ENCODE measurements at regions not wholly inside any gene's neighbourhood (a gene's known extent, or its start where the extent isn't known, plus 50 kb on each side); places are given as distances from the start of the nearest gene placed in this dataset.

GRCh38 chr2:129699781-129700573 is 279.5 kb upstream of the RAB6C start:
- Histone ChIP-seq H4K20me1 (ENCODE audit: low read length) (no peaks in the 10 kb centered on the region), H3K9me3 (ENCODE audit: low read length) (no peaks in the 10 kb centered on the region), H2AFZ (ENCODE audit: low read length) (no peak overlapping the region), H3K27me3 (ENCODE audit: low read length) (no peaks in the 10 kb centered on the region), H3K27ac (ENCODE audit: low read length) (no peak overlapping the region), H3K36me3 (ENCODE audit: low read depth, low read length) (no peaks in the 10 kb centered on the region), H3K4me1 (ENCODE audit: insufficient read depth, low read length) (no peaks in the 10 kb centered on the region), H3K4me3 (ENCODE audit: low read length) (no peak overlapping the region), H3K79me2 (ENCODE audit: low read length) (no peaks in the 10 kb centered on the region), H3K9ac (ENCODE audit: low read length) (no peak overlapping the region), H3K9me2 (replicated peaks; ENCODE audit: low read length) (no peaks in the 10 kb centered on the region), H3K4me2 (ENCODE audit: low read length) (no peak overlapping the region), H3F3A (ENCODE audit: low read length, unreplicated experiment) (no peaks in the 10 kb centered on the region)
- DNase-seq: no peak
- BruUV-seq (replicated peaks): no TSS peak
- POLR2A ChIA-PET (ENCODE audit: unreplicated experiment): no interaction called here
- no peak for TF ChIP-seq EZH2 (IDR thresholded peaks at IDR 0.05; ENCODE audit: low read length, unreplicated experiment)
- TF ChIP-seq CTCF (conservative IDR thresholded peaks at IDR 0.05; ENCODE audit: low read depth, low read length): no peak
- TF ChIP-seq EZH2phosphoT487 (IDR thresholded peaks at IDR 0.05; ENCODE audit: borderline replicate concordance, low read length): no peak
- CTCF ChIA-PET: no interaction called here
- no peak for ATAC-seq
- intact Hi-C loops (cut with micrococcal nuclease): no loop called here

DNA sequence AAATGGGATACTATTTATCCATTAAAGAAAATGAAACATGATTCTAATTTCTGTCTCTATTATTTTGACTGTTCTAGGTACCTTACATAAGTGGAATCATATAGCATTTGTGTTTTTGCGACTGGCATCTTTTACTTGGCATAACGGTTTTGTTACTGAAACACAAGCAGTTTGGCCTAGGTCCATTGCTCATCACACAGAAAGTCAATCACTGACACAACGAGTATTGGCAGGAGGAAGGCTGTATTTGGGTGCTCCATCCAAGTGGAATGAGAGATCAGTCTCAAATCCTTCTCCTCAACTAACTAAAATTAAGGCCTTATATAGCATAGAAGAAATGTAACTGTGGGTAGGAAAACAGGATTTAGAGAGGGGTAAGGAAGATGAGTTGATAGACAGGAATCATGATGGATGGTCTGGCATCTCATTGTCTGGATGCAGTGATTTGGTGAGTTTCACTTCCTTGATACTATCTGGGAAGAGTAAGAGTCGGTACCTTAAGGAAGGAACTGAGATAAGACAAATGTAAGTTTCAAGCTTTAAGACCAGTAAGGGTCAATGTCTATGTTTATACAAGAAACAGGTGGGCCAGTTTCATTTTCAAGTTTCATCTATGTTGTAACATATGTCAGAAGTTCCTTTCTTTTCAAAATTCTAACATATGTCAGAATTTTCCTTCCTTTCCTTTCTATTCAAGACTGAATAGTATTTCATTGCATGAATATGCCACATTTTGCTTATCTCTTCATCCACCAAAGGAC is 276.9 kb upstream of the RAB6C start:
- ATAC-seq: no peak
- ChIA-PET POLR2A (ENCODE audit: unreplicated experiment) (no interaction called here), CTCF (no interaction called here)
- Histone ChIP-seq H3K9me3 (ENCODE audit: low read length) (no peaks in the 10 kb centered on the region), H3K27me3 (ENCODE audit: low read length) (no peaks in the 10 kb centered on the region), H2AFZ (ENCODE audit: low read length) (no peak overlapping the region), H3K4me1 (ENCODE audit: insufficient read depth, low read length) (no peaks in the 10 kb centered on the region), H3F3A (ENCODE audit: low read length, unreplicated experiment) (no peaks in the 10 kb centered on the region), H3K79me2 (ENCODE audit: low read length) (no peaks in the 10 kb centered on the region), H4K20me1 (ENCODE audit: low read length) (no peaks in the 10 kb centered on the region), H3K4me3 (ENCODE audit: low read length) (no peak overlapping the region), H3K9ac (ENCODE audit: low read length) (no peak overlapping the region), H3K36me3 (ENCODE audit: low read depth, low read length) (no peaks in the 10 kb centered on the region), H3K9me2 (replicated peaks; ENCODE audit: low read length) (no peaks in the 10 kb centered on the region), H3K27ac (ENCODE audit: low read length) (no peak overlapping the region), H3K4me2 (ENCODE audit: low read length) (no peak overlapping the region)
- DNase-seq: no peak
- no TSS peak for BruUV-seq (replicated peaks)
- TF ChIP-seq EZH2phosphoT487 (IDR thresholded peaks at IDR 0.05; ENCODE audit: borderline replicate concordance, low read length): no peak
- TF ChIP-seq CTCF (conservative IDR thresholded peaks at IDR 0.05; ENCODE audit: low read depth, low read length): no peak
- TF ChIP-seq EZH2 (IDR thresholded peaks at IDR 0.05; ENCODE audit: low read length, unreplicated experiment): no peak
- intact Hi-C loops (cut with micrococcal nuclease): no loop called here

- POLR2A ChIA-PET (ENCODE audit: unreplicated experiment): no interaction called here
Observed at GRCh38 chr2:129705085-129705484, 274.4 kb upstream of the RAB6C start.

More at GRCh38 chr2:129705085-129705484, 274.4 kb upstream of the RAB6C start:
- H3K4me1 ChIP-seq (ENCODE audit: insufficient read depth, low read length): no peaks in the 10 kb centered on the region
- no peak overlapping the region for H2AFZ ChIP-seq (ENCODE audit: low read length)
- no peaks in the 10 kb centered on the region for H3K27me3 ChIP-seq (ENCODE audit: low read length)
- no peak for ATAC-seq
- CTCF ChIA-PET: no interaction called here
- intact Hi-C loops (cut with micrococcal nuclease): no loop called here
- H3K36me3 ChIP-seq (ENCODE audit: low read depth, low read length): no peaks in the 10 kb centered on the region
- DNase-seq: no peak
- H3K9ac ChIP-seq (ENCODE audit: low read length): no peak overlapping the region
- no TSS peak for BruUV-seq (replicated peaks)
- no peaks in the 10 kb centered on the region for H3K9me3 ChIP-seq (ENCODE audit: low read length)
- H3K79me2 ChIP-seq (ENCODE audit: low read length): no peaks in the 10 kb centered on the region
- no peaks in the 10 kb centered on the region for H3F3A ChIP-seq (ENCODE audit: low read length, unreplicated experiment)
- no peak for TF ChIP-seq CTCF (conservative IDR thresholded peaks at IDR 0.05; ENCODE audit: low read depth, low read length)
- TF ChIP-seq EZH2 (IDR thresholded peaks at IDR 0.05; ENCODE audit: low read length, unreplicated experiment): no peak
- TF ChIP-seq EZH2phosphoT487 (IDR thresholded peaks at IDR 0.05; ENCODE audit: borderline replicate concordance, low read length): no peak
- no peaks in the 10 kb centered on the region for H4K20me1 ChIP-seq (ENCODE audit: low read length)
- no peak overlapping the region for H3K27ac ChIP-seq (ENCODE audit: low read length)
- no peak overlapping the region for H3K4me3 ChIP-seq (ENCODE audit: low read length)
- no peak overlapping the region for H3K4me2 ChIP-seq (ENCODE audit: low read length)
- H3K9me2 ChIP-seq (replicated peaks; ENCODE audit: low read length): no peaks in the 10 kb centered on the region
